GM23338 (cell line): ENCODE measurements at regions not wholly inside any gene's neighbourhood (a gene's known extent, or its start where the extent isn't known, plus 50 kb on each side); places are given as distances from the start of the nearest gene placed in this dataset.

Experiments
- ATAC-seq: fragments of 200-7000 bp; cut with Tn5 transposase; 3 replicates; pipeline ENCODE4 v1.9.1; 2020
- DNase-seq: peaks from one replicate; pipeline ENCODE4 v3.0.0-alpha.2; 2015; ENCODE audit warnings: low spot score
- H2AFZ ChIP-seq: fragments of 200-600 bp; sonication (generic); 2 replicates; pipeline ENCODE4 v1.8.0; 2016; ENCODE audit warnings: antibody characterized with exemption, mild to moderate bottlenecking, moderate library complexity
- H3F3A ChIP-seq: fragments of 200-600 bp; sonication (generic); replicated peaks from 2 replicates; pipeline ENCODE4 v1.8.0; 2017; ENCODE audit warnings: antibody characterized with exemption, mixed run types, low read depth
- H3K27ac ChIP-seq: fragments of 200-600 bp; sonication (generic); 2 replicates; pipeline ENCODE4 v1.6.1; 2016; ENCODE audit warnings: low read depth
- H3K27me3 ChIP-seq: fragments of 200-600 bp; sonication (generic); 2 replicates; pipeline ENCODE4 v1.8.0; 2016; ENCODE audit warnings: mild to moderate bottlenecking, mixed run types, moderate library complexity; ENCODE audit not compliant: insufficient read depth
- H3K36me3 ChIP-seq: fragments of 200-600 bp; sonication (generic); 2 replicates; pipeline ENCODE4 v1.8.0; 2016; ENCODE audit warnings: mild to moderate bottlenecking; ENCODE audit not compliant: insufficient read depth
- H3K4me1 ChIP-seq: fragments of 200-600 bp; sonication (generic); 2 replicates; pipeline ENCODE4 v1.8.0; 2016; ENCODE audit warnings: mild to moderate bottlenecking, moderate library complexity; ENCODE audit not compliant: insufficient read depth
- H3K4me2 ChIP-seq: fragments of 200-600 bp; sonication (generic); 2 replicates; pipeline ENCODE4 v1.7.1; 2017; ENCODE audit warnings: mixed run types
- H3K4me3 ChIP-seq: fragments of 200-600 bp; sonication (generic); 2 replicates; pipeline ENCODE4 v1.6.1; 2016; ENCODE audit warnings: mixed run types
- H3K79me2 ChIP-seq: fragments of 200-600 bp; sonication (generic); replicated peaks from 2 replicates; pipeline ENCODE4 v1.8.0; 2017; ENCODE audit warnings: mild to moderate bottlenecking; ENCODE audit not compliant: insufficient read depth
- H3K9me2 ChIP-seq: fragments of 200-600 bp; sonication (generic); 2 replicates; pipeline ENCODE4 v1.8.0; 2017; ENCODE audit not compliant: insufficient read depth
- H4K20me1 ChIP-seq: fragments of 200-600 bp; sonication (generic); replicated peaks from 2 replicates; pipeline ENCODE4 v1.8.0; 2017; ENCODE audit warnings: mild to moderate bottlenecking; ENCODE audit not compliant: insufficient read depth
- H3K27ac Mint-ChIP-seq: 2 replicates; pipeline ENCODE4 v1.8.0; 2020; ENCODE audit warnings: inconsistent platforms, mild to moderate bottlenecking, moderate library complexity, mixed read lengths
- H3K27me3 Mint-ChIP-seq: 3 replicates; pipeline ENCODE4 v1.8.0; 2022; ENCODE audit warnings: low read depth, mild to moderate bottlenecking, moderate library complexity, mixed read lengths, inconsistent platforms; ENCODE audit not compliant: insufficient read depth, poor library complexity
- H3K36me3 Mint-ChIP-seq: 3 replicates; pipeline ENCODE4 v1.8.0; 2021; ENCODE audit warnings: low read depth, mild to moderate bottlenecking, inconsistent platforms, moderate library complexity, mixed read lengths
- H3K4me1 Mint-ChIP-seq: 3 replicates; pipeline ENCODE4 v1.8.0; 2020; ENCODE audit warnings: mild to moderate bottlenecking, inconsistent platforms, mixed read lengths
- H3K4me3 Mint-ChIP-seq: 3 replicates; pipeline ENCODE4 v1.8.0; 2021; ENCODE audit warnings: moderate library complexity, mild to moderate bottlenecking, inconsistent platforms, mixed read lengths
- H3K9me3 Mint-ChIP-seq: 3 replicates; pipeline ENCODE4 v1.8.0; 2020; ENCODE audit warnings: moderate library complexity, mild to moderate bottlenecking, inconsistent platforms, mixed read lengths
- EZH2phosphoT487 ChIP-seq: fragments of 200-600 bp; sonication (generic); IDR thresholded peaks from one replicate; pipeline ENCODE4 v1.8.1; 2018; ENCODE audit warnings: antibody characterized with exemption; ENCODE audit not compliant: unreplicated experiment
- JUNB ChIP-seq: IDR thresholded peaks from one replicate; pipeline ENCODE4 v1.6.1; 2016; ENCODE audit warnings: antibody characterized with exemption; ENCODE audit not compliant: unreplicated experiment
- STAT1 ChIP-seq: IDR thresholded peaks from one replicate; pipeline ENCODE4 v1.6.1; 2016; ENCODE audit warnings: antibody characterized with exemption; ENCODE audit not compliant: unreplicated experiment
- TF ChIP-seq, protein P1 (sequence below), 2 experiments: fragments of 200-600 bp in 1 of 2; sonication (generic) in 1 of 2; conservative IDR thresholded peaks; 2 replicates each; pipeline versions ENCODE4 v1.5.1 to v1.6.1; 2016 to 2017; ENCODE audit warnings: antibody characterized with exemption in 2 of 2, low read depth in 2 of 2, mild to moderate bottlenecking in 2 of 2, moderate library complexity in 1 of 2

- TF ChIP-seq, protein P1, sequence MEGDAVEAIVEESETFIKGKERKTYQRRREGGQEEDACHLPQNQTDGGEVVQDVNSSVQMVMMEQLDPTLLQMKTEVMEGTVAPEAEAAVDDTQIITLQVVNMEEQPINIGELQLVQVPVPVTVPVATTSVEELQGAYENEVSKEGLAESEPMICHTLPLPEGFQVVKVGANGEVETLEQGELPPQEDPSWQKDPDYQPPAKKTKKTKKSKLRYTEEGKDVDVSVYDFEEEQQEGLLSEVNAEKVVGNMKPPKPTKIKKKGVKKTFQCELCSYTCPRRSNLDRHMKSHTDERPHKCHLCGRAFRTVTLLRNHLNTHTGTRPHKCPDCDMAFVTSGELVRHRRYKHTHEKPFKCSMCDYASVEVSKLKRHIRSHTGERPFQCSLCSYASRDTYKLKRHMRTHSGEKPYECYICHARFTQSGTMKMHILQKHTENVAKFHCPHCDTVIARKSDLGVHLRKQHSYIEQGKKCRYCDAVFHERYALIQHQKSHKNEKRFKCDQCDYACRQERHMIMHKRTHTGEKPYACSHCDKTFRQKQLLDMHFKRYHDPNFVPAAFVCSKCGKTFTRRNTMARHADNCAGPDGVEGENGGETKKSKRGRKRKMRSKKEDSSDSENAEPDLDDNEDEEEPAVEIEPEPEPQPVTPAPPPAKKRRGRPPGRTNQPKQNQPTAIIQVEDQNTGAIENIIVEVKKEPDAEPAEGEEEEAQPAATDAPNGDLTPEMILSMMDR (conservative IDR thresholded peaks at IDR 0.05; ENCODE audit: low read depth in 2 of 2): no peak
- TF ChIP-seq JUNB: no peak
These were observed 154.2 kb upstream of the SHISA6 start (continued) for GRCh38 chr17:11086646-11087340.

DNA sequence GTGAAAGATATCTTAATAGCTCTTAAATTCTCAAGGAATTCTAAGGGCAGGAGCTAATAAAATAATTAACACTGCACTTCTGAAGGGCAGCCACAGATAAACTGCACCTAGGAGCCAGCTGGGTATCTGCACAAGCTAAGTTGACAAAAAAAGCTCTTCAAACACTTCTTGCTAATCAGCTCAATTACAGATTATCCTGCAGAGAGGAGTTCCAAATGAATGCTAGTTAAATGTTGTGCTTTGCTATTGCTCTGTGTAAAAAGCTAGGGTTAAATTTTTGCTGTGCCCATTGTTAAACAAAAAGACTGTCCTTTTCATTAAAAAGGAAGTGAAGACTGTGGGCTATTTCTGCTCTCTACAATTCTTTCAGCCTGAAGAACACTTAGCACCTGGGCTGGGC is 158.5 kb upstream of the SHISA6 start:
- H3K4me1 Mint-ChIP-seq: no peaks in the 10 kb centered on the region
- Histone ChIP-seq H3K79me2 (no peaks in the 10 kb centered on the region), H3F3A (no peaks in the 10 kb centered on the region), H3K27ac (no peak overlapping the region), H3K4me3 (no peak overlapping the region; the same call in 1 of the 2 replicates), H3K4me2 (no peak overlapping the region), H2AFZ (no peak overlapping the region), H3K4me1 (no peaks in the 10 kb centered on the region), H3K36me3 (peaks cover 15% of the 10 kb centered on the region), H4K20me1 (no peaks in the 10 kb centered on the region), H3K27me3 (no peaks in the 10 kb centered on the region), H3K9me2 (no peaks in the 10 kb centered on the region)
- no peak overlapping the region for H3K27ac Mint-ChIP-seq
- H3K9me3 Mint-ChIP-seq: peaks cover 93% of the 10 kb centered on the region
- H3K4me3 Mint-ChIP-seq: no peak overlapping the region
- H3K36me3 Mint-ChIP-seq: peaks cover 44% of the 10 kb centered on the region
- no peak for TF ChIP-seq JUNB
- TF ChIP-seq, protein P1 (conservative IDR thresholded peaks at IDR 0.05; ENCODE audit: low read depth in 2 of 2): no peak
- H3K27me3 Mint-ChIP-seq: peaks cover 2% of the 10 kb centered on the region
- ATAC-seq (no peak), DNase-seq (no peak)

- Histone ChIP-seq H3K9me2 (no peaks in the 10 kb centered on the region), H3K27me3 (no peaks in the 10 kb centered on the region), H2AFZ (no peak overlapping the region), H3K79me2 (no peaks in the 10 kb centered on the region), H3K4me1 (no peaks in the 10 kb centered on the region), H3F3A (no peaks in the 10 kb centered on the region), H3K27ac (no peak overlapping the region), H3K4me2 (no peak overlapping the region), H3K4me3 (no peak overlapping the region), H3K36me3 (peaks cover 15% of the 10 kb centered on the region), H4K20me1 (no peaks in the 10 kb centered on the region)
- H3K27ac Mint-ChIP-seq: no peak overlapping the region
- TF ChIP-seq EZH2phosphoT487 (no peak), STAT1 (no peak)
- ATAC-seq (no peak), DNase-seq (no peak)
- H3K36me3 Mint-ChIP-seq: peaks cover 38% of the 10 kb centered on the region
- H3K27me3 Mint-ChIP-seq: peaks cover 2% of the 10 kb centered on the region
- H3K4me3 Mint-ChIP-seq: no peak overlapping the region
- no peaks in the 10 kb centered on the region for H3K4me1 Mint-ChIP-seq
- H3K9me3 Mint-ChIP-seq: peaks cover 93% of the 10 kb centered on the region
These were observed 159.7 kb upstream of the SHISA6 start for GRCh38 chr17:11081342-11081741.
